ENCODE measurements at regions not wholly inside any gene's neighbourhood (a gene's known extent, or its start where the extent isn't known, plus 50 kb on each side); places are given as distances from the start of the nearest gene placed in this dataset.
A peak's percentile ranks its signal among the peaks of the same experiment; 100 is the strongest.

DNA sequence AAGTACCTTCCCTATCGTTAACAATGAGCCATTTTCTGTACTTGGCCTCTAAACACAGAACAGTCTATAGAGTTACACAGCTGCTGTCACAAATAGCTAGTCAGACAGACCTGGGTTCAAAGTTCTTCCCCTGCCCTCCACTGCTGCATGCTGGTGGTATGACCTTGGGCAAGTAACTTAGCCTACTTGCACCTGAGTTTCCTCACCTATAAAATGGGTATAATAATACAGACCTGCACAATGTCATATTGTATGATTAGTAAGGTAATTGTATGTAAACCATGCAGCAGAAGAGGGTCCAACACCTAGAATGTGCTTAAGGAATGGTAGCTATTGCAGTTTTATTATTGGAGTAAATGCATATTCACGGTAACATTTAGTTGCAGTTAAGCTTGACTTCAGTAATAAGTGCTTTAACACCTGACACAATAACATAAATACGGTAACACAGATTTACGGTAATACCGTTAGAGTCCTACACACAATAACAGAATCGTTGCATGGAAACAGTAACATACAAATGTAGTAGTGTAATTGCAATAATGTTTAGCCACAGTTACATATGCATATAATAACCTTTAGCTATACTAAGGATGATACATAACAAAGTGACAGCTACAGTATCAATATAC is 193.3 kb upstream of the CSF3R start:
- no peak for DNase-seq

- DNase-seq, result no peak
Measured at GRCh38 chr1:36675106-36675505, 192.4 kb upstream of the CSF3R start.

GRCh38 chr1:36673202-36673601 is 190.5 kb upstream of the CSF3R start:
- no peak for DNase-seq

DNA sequence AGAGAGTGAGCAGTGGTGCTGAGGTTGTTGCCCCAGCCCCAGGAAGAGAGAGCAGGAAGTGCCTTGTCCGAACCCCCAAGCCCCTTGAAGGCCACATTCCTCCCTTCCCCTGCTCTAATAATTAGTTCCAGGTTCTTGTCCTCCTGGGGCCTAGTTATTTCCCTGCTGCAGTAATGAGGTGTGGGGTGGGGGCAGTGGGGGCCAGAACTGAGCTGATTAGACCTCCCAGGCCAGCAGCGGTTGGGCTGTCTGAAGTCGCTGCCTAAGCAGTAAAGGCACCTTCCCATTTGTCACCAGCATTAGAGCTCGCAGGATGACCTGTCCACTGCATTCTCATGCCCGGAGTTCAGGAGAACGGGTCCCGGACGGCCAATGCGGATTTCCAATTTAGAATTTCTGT is 186.5 kb upstream of the CSF3R start:
- no peak for DNase-seq

DNA sequence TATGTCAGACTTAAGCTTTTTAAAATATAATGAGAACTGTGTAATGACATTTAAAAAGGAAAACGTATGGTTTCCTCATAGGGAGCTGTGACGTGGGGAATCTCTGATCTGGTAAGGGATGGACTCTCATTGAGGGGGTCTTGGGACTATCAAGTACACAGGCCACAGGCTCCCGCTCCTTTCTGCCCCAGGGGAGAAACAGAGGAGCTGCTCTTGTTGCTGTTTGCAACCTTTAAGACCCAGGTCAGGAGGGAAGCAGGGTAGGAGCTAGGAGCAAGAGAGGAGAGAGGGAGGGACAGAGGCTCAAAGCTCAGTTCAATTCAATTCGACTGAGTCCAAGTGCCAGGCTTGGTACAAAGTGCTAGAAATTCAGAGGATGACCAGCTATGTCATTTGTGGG is 185.1 kb upstream of the CSF3R start:
- DNase-seq, result no peak

GRCh38 chr1:36667256-36667655 is 184.5 kb upstream of the CSF3R start:
- no peak for DNase-seq

GRCh38 chr1:36665478-36666080 is 182.9 kb upstream of the CSF3R start:
- DNase-seq, result no peak

DNA sequence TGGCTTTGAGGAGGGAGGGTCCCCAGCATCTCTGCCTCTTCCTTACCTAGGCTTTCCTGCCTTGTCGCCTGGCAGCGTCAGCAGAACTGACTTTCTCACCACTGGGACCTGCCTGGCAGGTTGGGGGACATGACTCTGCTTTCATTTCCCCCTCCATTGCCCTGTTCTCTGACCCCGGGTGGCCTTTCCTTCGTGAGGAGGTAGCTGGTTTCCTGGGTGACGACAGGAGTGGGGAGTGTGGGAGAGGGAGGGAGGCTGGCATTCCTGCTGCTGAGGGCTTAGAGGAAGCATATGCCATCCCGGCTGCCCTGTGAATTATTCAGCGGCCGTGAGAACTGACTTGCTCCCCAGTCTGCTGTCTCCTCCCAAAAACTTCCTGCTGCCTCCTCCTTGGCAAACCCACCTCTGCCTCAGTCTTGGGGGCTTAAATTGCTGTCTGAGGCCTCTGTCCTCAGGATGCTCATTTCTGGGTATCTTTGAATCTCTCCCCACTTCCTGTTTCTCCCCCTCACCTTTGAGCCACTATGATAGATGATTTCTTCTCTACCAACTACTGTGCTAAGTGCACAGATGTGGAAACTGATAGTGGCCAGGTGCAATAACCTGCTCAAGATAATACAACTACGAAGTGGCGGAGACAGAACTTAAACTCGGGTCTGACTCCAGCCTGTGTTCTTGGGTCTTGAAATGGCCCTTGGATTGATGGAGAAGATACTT is 182.0 kb upstream of the CSF3R start:
- no peak for DNase-seq

DNA sequence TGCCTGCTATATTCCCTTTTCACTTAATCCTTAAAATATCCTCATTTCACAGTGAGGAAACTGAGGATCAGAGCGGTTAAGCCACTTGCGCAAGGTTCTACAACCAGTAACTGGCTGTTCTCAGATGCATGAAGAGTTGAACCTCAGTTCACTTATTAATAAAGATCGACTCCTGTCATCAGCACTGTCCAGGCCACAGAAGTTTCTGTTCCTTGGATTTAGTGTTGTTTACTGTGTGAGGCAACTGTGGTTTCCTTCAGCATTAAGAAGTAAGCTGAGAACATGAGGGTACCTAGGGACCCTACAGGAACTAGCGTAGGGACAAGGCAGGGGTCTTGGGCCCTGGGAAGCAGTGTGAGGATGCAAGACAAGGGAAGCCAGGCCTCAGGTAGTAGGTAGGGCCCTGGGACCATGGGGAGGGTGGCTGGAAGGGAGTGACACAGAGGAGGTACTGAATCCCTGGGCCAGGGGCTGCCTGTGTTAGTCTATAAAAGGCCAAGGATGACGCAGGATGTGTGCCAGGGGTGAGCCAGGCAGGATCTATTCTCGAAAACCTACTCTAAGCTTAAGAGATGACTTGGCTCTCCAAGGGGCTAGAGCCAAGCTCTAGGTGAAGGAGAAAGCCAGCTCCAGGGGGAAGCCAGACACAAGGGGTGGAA is 181.2 kb upstream of the CSF3R start:
- DNase-seq, result no peak

DNA sequence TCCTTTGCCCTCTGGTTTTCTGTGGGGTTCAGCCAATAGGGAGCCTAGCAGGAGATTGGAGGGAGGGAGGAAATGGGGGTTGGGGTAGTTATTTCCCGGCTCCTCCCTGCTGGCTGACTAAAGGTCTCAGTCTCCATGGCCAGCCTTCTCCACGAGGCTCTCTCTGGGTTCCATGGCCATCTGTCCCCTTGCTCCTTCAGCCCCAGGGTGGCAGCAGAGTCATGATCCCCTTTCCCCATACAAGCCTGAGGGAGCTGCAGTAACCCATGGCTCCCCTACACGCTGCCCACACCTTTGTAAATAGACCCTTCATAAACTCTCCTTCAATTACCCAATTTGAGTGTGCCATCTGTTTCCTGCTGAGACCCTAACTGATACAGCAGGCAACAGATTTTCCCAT is 176.1 kb upstream of the CSF3R start:
- no peak for DNase-seq

DNA sequence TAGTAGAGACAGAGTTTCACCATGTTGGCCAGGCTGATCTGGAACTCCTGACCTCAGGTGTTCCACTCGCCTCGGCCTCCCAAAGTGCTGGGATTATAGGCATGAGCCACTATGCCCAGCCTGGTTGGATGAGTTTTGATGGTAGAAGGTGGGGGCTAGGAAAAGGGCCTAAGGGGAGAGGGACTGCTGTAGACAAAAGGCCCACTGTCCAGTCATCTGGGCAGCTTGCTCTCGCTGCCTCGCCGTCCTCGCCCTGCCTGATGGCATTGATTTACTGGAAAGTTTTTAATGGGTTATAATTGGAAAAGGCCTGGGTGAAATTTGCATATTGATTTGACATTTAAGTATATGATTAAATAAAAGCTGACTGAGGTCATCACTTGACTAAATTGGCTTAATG is 175.1 kb upstream of the CSF3R start:
- no peak for DNase-seq

DNA sequence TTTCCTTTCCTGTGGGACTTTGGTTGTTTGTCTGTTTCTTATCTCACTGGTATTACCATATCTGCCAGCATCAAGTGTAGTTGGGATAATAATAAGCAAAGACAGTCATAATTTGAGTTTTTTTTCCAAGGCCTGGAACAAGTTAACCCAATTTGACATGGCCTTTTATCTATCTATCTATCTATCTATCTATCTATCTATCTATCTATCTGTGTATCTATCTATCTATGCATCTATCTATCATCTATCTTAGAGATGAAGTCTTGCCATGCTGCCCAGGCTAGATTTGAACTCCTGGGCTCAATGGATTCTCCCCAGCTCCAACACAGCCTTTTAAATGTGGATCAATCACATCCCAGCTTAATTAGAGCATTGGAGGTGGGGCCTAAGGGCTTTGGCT is 174.1 kb upstream of the CSF3R start:
- no peak for DNase-seq

- DNase-seq, result no peak
Measured at GRCh38 chr1:36656271-36656670, 173.6 kb upstream of the CSF3R start.

DNA sequence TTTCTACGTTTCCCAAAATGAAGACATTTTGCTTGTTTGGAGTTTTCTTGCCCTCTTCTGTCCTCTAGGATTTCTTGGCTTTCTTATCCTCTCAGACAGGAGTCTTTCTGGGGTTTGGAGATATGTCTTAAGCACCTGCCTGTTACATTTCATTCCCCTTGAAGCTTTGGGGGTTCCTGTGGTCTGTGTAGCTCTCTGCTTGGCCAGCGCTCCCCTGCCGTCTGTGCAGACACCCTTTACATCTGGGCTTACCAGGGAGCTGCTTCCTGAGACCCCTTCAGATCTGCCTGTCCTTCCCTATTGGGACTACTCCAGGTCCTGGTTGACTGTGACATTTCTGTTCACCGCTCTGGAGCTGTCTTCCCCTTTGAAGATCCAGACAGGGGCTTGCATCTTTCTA is 171.9 kb upstream of the CSF3R start:
- DNase-seq, result no peak

- peak; percentile 15 for DNase-seq
Measured at GRCh38 chr1:36653850-36654249, 171.1 kb upstream of the CSF3R start.

DNA sequence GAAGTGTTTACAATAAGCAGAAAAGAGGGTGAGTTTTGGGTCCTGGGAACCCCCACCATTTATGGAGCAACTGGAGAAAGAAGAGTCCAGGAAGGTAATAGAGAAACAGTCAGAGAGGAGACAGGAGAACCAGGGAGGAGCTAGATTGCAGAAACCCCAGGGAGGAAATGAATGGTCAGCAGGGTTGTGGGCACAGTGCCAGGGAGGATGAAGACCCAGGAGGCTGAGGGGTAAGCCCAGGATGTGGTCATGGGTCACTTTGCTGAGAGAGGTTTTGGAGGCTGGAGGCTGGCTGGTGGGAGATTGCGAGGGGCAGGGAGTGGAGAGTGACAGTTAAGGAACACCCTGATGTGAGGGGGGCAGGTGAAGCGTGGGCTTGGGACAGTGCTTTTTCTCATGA is 169.9 kb upstream of the CSF3R start:
- no peak for DNase-seq

- no peak for DNase-seq
Measured at GRCh38 chr1:36652011-36652410, 169.3 kb upstream of the CSF3R start.

- no peak for DNase-seq
Measured at GRCh38 chr1:36651176-36651910, 168.6 kb upstream of the CSF3R start.

DNA sequence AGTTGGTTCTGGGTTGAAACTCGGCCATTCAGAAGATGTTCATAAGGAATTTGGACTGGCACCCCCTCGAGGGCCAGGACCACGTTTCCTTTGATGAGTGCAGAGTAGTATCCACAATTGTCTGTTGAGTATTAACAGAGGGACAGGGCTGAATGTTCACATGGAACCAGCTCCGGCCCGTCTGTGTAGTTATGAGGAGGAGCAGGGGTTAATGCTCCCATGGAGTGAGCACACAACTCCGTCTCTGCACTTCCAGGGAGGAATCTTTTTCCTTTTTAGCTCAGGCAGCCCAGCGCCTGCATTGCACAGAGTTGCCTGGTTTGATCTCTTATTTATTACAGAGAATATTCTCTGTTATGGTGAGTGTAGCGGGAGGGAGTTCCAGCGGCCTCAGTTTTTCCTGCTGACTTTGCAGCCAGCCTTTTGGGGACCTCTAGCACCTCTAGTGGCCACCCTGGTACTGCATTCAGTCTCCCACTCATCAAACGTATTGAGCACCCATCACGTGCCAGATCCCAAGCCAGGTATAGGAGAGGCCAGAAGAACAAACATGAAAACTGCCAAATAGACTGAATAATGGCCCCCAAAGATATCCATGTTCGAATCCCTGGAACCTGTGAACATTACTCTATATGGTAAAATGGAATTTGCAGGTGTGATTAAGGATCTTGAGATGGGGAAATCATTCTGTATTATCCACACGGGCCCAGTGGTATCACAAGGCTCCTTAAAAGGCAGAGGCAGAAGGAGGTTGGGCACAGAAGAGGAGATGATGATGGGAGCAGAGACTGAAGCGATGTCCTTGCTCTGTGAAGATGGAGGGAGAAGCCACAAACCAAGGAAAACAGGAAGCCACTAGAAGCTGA is 167.7 kb upstream of the CSF3R start:
- peak; percentile 75 for DNase-seq

DNA sequence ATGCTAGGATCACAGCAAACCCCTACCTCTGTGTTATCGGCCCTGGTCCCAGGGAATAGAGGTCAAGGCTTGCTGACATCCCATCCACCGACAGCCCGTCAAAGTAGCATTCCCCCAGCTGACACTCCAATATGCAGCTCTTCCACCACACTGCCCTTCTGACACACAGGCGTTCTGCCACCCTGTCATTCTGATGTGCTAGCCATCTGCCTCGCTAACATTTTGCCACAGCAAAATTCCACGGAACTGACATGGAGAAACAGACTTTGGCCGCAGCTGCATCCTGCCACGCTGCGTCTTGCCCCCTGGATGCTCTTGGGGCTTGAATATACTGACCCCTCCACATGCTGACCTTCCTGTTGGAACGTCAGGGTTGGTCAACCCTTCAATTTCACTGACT is 163.2 kb upstream of the CSF3R start:
- no peak for DNase-seq

- no peak for DNase-seq
Measured at GRCh38 chr1:36644556-36644955, 161.8 kb upstream of the CSF3R start.

Data from dermis blood vessel endothelial cell (primary cell).